Nephron progenitor cell (in vitro differentiated cells): ENCODE measurements at regions not wholly inside any gene's neighbourhood (a gene's known extent, or its start where the extent isn't known, plus 50 kb on each side); places are given as distances from the start of the nearest gene placed in this dataset.

ENCODE experiments used
- DNase-seq: peaks from one replicate; pipeline ENCODE4 v3.0.0; 2021
- H3K27ac Mint-ChIP-seq: 2 replicates; pipeline ENCODE4 v1.8.0; 2021; ENCODE audit warnings: mild to moderate bottlenecking, moderate library complexity, mixed read lengths
- H3K27me3 Mint-ChIP-seq: 2 replicates; pipeline ENCODE4 v1.8.0; 2021; ENCODE audit warnings: mild to moderate bottlenecking, low read depth, mixed read lengths; ENCODE audit not compliant: poor library complexity
- H3K36me3 Mint-ChIP-seq: 2 replicates; pipeline ENCODE4 v1.8.0; 2021; ENCODE audit warnings: low read depth, mixed read lengths
- H3K4me1 Mint-ChIP-seq: 2 replicates; pipeline ENCODE4 v1.8.0; 2021; ENCODE audit warnings: mixed read lengths
- H3K4me3 Mint-ChIP-seq: 2 replicates; pipeline ENCODE4 v1.8.0; 2021; ENCODE audit warnings: mild to moderate bottlenecking, moderate library complexity, mixed read lengths
- H3K9me3 Mint-ChIP-seq: 2 replicates; pipeline ENCODE4 v1.8.0; 2021; ENCODE audit warnings: mild to moderate bottlenecking, moderate library complexity, mixed read lengths
- TF ChIP-seq, protein P1 (sequence below): fragments of 200-600 bp; sonication (generic); IDR thresholded peaks from 2 replicates; pipeline ENCODE4 v1.5.0; 2021; ENCODE audit warnings: antibody characterized with exemption

DNA sequence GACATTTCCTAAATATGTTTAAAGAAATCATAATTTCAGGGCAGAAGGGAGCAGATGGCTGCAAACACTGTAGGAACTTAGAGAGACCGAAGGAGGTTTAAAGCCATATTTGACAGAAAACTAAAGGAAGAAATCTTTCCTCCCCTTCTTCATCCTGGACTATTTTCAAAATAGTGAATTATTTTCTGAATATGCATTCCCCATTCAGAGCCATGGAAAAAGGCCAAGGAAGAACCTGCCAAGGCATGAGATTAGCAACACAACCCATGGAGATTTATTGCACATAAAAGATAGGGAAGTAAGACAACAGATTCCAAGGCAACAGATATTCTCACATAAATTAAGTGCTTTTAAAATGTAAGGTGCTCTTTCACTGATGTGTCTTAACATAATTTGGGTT is 233.3 kb upstream of the ADAMTS16 start:
- Mint-ChIP-seq H3K27me3 (peaks cover 7% of the 10 kb centered on the region), H3K36me3 (no peaks in the 10 kb centered on the region), H3K4me3 (no peak overlapping the region), H3K9me3 (no peaks in the 10 kb centered on the region), H3K4me1 (no peaks in the 10 kb centered on the region), H3K27ac (no peak overlapping the region)
- TF ChIP-seq, protein P1, sequence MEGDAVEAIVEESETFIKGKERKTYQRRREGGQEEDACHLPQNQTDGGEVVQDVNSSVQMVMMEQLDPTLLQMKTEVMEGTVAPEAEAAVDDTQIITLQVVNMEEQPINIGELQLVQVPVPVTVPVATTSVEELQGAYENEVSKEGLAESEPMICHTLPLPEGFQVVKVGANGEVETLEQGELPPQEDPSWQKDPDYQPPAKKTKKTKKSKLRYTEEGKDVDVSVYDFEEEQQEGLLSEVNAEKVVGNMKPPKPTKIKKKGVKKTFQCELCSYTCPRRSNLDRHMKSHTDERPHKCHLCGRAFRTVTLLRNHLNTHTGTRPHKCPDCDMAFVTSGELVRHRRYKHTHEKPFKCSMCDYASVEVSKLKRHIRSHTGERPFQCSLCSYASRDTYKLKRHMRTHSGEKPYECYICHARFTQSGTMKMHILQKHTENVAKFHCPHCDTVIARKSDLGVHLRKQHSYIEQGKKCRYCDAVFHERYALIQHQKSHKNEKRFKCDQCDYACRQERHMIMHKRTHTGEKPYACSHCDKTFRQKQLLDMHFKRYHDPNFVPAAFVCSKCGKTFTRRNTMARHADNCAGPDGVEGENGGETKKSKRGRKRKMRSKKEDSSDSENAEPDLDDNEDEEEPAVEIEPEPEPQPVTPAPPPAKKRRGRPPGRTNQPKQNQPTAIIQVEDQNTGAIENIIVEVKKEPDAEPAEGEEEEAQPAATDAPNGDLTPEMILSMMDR, result no peak
- DNase-seq, result no peak

DNA sequence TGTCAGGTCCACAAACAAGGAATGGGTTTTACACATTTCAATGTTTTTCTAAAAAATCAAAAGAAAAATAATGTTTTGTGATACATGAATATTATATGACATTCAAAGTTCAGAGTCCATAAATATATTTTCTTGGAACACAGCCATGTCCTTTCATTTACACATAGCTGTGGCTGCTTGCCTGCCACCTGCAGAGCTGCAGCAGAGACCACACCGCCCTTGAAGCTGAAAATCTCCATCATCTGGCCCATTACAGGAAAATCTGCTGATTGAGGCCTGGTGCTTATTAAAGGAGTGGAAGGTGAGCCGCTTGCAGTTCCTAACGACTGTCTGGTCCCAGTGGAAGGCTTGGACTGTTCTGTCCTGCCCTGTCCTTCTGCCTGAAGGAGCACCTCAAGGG is 232.6 kb upstream of the ADAMTS16 start:
- H3K9me3 Mint-ChIP-seq, result no peaks in the 10 kb centered on the region
- H3K4me1 Mint-ChIP-seq, result no peaks in the 10 kb centered on the region
- H3K27me3 Mint-ChIP-seq, result peaks cover 7% of the 10 kb centered on the region
- no peak overlapping the region for H3K4me3 Mint-ChIP-seq
- no peak for DNase-seq
- no peak overlapping the region for H3K27ac Mint-ChIP-seq
- TF ChIP-seq, protein P1, result no peak
- no peaks in the 10 kb centered on the region for H3K36me3 Mint-ChIP-seq

DNA sequence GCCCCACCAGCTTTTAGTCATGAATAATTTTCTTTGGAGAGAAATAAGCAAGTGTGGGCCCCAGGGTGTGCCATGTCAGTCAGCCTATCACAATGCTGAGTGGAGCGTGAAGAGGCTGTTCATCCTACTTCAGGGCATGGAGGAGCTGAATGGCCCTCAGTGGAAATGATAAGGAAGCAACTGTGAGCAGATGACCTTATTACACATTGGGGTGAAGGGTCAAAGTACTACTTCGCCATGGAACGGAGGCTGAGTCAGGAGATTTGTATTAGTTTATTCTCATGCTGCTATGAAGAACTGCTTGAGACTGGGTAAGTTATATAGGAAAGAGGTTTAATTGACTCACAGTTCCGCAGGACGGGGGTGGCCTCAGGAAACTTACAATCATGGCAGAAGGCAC is 231.0 kb upstream of the ADAMTS16 start:
- peaks cover 3% of the 10 kb centered on the region for H3K27me3 Mint-ChIP-seq
- H3K4me3 Mint-ChIP-seq, result no peak overlapping the region
- TF ChIP-seq, protein P1, result no peak
- H3K36me3 Mint-ChIP-seq, result no peaks in the 10 kb centered on the region
- no peaks in the 10 kb centered on the region for H3K9me3 Mint-ChIP-seq
- no peak for DNase-seq
- H3K27ac Mint-ChIP-seq, result no peak overlapping the region
- no peaks in the 10 kb centered on the region for H3K4me1 Mint-ChIP-seq

DNA sequence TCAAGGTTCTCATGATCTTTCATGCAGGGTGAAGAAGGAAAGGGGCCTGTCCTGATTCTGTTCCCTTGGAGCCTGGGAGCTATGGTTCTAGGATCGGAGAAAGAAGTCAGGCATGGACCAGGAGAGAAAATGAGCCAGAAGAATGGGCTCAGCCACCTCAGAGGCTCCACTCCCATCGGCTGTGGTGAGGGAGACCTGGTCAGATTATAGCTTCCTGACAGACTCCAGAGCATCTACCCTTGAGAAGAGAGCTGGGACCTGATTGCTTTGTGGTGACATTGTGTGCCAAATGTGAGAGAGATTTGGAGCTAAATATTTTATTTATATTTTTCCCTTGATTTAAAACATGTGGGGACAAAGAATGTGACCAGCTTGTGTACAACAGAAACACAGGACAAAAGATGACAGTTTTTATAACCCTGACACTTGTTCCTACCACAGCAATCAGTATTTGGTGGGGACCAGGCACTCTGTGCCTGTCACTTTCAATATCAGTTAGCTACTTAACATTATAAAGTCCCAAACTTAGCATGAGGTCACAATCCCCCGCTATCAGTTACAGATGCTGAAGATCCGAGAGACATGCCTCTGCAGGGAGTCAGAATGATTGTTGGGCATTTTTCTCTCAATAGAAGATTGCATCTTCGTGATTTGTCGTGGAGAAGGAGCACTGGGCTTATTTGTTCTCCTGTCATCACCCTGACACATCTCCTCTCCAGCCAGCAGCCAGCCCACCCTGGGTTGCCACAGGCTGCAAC is 228.3 kb upstream of the ADAMTS16 start:
- H3K36me3 Mint-ChIP-seq, result no peaks in the 10 kb centered on the region
- peaks cover 8% of the 10 kb centered on the region for H3K27me3 Mint-ChIP-seq
- H3K4me3 Mint-ChIP-seq, result no peak overlapping the region
- H3K4me1 Mint-ChIP-seq, result no peaks in the 10 kb centered on the region
- no peak overlapping the region for H3K27ac Mint-ChIP-seq
- no peak for DNase-seq
- TF ChIP-seq, protein P1, result no peak
- no peaks in the 10 kb centered on the region for H3K9me3 Mint-ChIP-seq

DNA sequence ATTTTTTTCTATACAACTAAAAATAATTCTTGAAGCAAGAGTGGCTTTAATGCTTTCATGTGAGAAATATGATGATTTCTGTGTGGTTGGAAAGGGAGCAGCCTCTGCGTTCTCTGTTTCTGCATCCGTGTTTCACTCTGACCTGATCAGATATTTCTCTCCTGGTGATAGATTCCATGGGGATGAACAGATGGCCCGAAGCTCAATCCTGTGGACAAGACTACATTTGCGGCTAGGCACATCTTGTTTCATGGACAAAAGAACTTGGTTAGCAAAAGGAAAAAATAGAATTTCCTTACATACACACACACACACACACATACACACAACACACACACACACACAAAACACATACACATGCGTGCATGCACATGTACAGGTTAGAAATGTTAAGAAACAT is 218.2 kb upstream of the ADAMTS16 start:
- Mint-ChIP-seq H3K4me3 (no peak overlapping the region), H3K4me1 (no peaks in the 10 kb centered on the region), H3K27me3 (peaks cover 12% of the 10 kb centered on the region), H3K36me3 (no peaks in the 10 kb centered on the region), H3K27ac (no peak overlapping the region), H3K9me3 (no peaks in the 10 kb centered on the region)
- TF ChIP-seq, protein P1, result no peak
- no peak for DNase-seq

DNA sequence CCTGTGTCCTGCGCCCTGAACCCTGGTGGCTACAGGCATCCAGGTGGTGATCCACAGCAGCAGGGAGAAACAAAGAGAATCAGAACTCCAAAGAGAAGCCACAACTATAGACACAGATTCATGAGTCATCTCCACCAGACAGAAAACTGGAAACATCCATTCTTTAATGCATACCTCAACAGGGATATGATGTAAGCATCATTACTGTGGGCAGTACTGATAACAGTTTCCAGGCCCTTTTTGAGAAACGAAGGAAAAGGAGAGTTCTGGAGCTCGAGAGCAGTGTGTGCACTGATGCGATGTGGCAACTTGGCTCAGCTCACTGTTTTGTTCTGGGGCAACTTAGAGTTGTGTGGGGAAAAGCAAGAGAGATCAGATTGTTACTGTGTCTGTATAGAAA is 215.6 kb upstream of the ADAMTS16 start:
- TF ChIP-seq, protein P1, result no peak
- peaks cover 7% of the 10 kb centered on the region for H3K4me1 Mint-ChIP-seq
- no peak overlapping the region for H3K27ac Mint-ChIP-seq
- no peaks in the 10 kb centered on the region for H3K36me3 Mint-ChIP-seq
- peaks cover 6% of the 10 kb centered on the region for H3K27me3 Mint-ChIP-seq
- H3K4me3 Mint-ChIP-seq, result no peak overlapping the region
- no peak for DNase-seq
- no peaks in the 10 kb centered on the region for H3K9me3 Mint-ChIP-seq
